ENCODE measurements at regions not wholly inside any gene's neighbourhood (a gene's known extent, or its start where the extent isn't known, plus 50 kb on each side); places are given as distances from the start of the nearest gene placed in this dataset.

- ATAC-seq (ENCODE audit: low FRiP score in 2 of 2): no peak
- H3K27ac ChIP-seq: no peak overlapping the region
- no peak overlapping the region for H3K4me3 ChIP-seq
- no peaks in the 10 kb centered on the region for H3K9me3 ChIP-seq
- no peaks in the 10 kb centered on the region for H3K4me1 ChIP-seq
- no peaks in the 10 kb centered on the region for H3K36me3 ChIP-seq
- no peaks in the 10 kb centered on the region for H3K27me3 ChIP-seq
- no peak for DNase-seq
- no peak for TF ChIP-seq POLR2AphosphoS5 (IDR thresholded peaks at IDR 0.05)
- no peak for TF ChIP-seq EP300 (IDR thresholded peaks at IDR 0.05)
- TF ChIP-seq POLR2A (IDR thresholded peaks at IDR 0.05): no peak
- no peak for TF ChIP-seq CTCF (IDR thresholded peaks at IDR 0.05)
- WGBS, 2 donors: 75 to 76% methylated on average over 1 of the region's 1 CpG
These were observed 493.8 kb downstream of the FAT4 start for GRCh38 chr4:125808570-125808969.

- H3K27me3 ChIP-seq: no peaks in the 10 kb centered on the region
- H3K36me3 ChIP-seq: no peaks in the 10 kb centered on the region
- H3K4me1 ChIP-seq: no peaks in the 10 kb centered on the region
- no peak overlapping the region for H3K27ac ChIP-seq
- no peaks in the 10 kb centered on the region for H3K9me3 ChIP-seq
- no peak overlapping the region for H3K4me3 ChIP-seq
- TF ChIP-seq CTCF (IDR thresholded peaks at IDR 0.05) (no peak), POLR2AphosphoS5 (IDR thresholded peaks at IDR 0.05) (no peak), POLR2A (IDR thresholded peaks at IDR 0.05) (no peak), EP300 (IDR thresholded peaks at IDR 0.05) (no peak)
- ATAC-seq (ENCODE audit: low FRiP score in 2 of 2) (no peak), DNase-seq (no peak)
These were observed 497.1 kb downstream of the FAT4 start for GRCh38 chr4:125811892-125812291.

- TF ChIP-seq POLR2A (IDR thresholded peaks at IDR 0.05) (no peak), POLR2AphosphoS5 (IDR thresholded peaks at IDR 0.05) (no peak), EP300 (IDR thresholded peaks at IDR 0.05) (no peak), CTCF (IDR thresholded peaks at IDR 0.05) (no peak)
- DNase-seq (no peak), ATAC-seq (ENCODE audit: low FRiP score in 2 of 2) (no peak)
- 54 to 66% methylated on average over 3 of the region's 3 CpGs for WGBS, 2 donors
- no peak overlapping the region for H3K4me3 ChIP-seq
- no peaks in the 10 kb centered on the region for H3K27me3 ChIP-seq
- H3K36me3 ChIP-seq: no peaks in the 10 kb centered on the region
- H3K27ac ChIP-seq: no peak overlapping the region
- no peaks in the 10 kb centered on the region for H3K9me3 ChIP-seq
- no peaks in the 10 kb centered on the region for H3K4me1 ChIP-seq
These were observed 512.3 kb downstream of the FAT4 start for GRCh38 chr4:125826801-125827695.

- Histone ChIP-seq H3K4me1 (no peaks in the 10 kb centered on the region), H3K9me3 (no peaks in the 10 kb centered on the region), H3K4me3 (no peak overlapping the region), H3K27me3 (no peaks in the 10 kb centered on the region), H3K36me3 (no peaks in the 10 kb centered on the region), H3K27ac (no peak overlapping the region)
- ATAC-seq (ENCODE audit: low FRiP score in 2 of 2): no peak
- DNase-seq: no peak
- TF ChIP-seq POLR2AphosphoS5 (IDR thresholded peaks at IDR 0.05): no peak
- no peak for TF ChIP-seq CTCF (IDR thresholded peaks at IDR 0.05)
- no peak for TF ChIP-seq POLR2A (IDR thresholded peaks at IDR 0.05)
- TF ChIP-seq EP300 (IDR thresholded peaks at IDR 0.05): no peak
These were observed 512.9 kb downstream of the FAT4 start for GRCh38 chr4:125827696-125828052.

- ATAC-seq (ENCODE audit: low FRiP score in 2 of 2) (peak in 1 of 2 donors; percentile 67), DNase-seq (peak in 1 of 2 donors; percentile 22)
- no peaks in the 10 kb centered on the region for H3K36me3 ChIP-seq
These were observed 513.6 kb downstream of the FAT4 start for GRCh38 chr4:125828346-125828745.

More at GRCh38 chr4:125828346-125828745, 513.6 kb downstream of the FAT4 start:
- H3K4me1 ChIP-seq: no peaks in the 10 kb centered on the region
- H3K4me3 ChIP-seq: no peak overlapping the region
- H3K9me3 ChIP-seq: no peaks in the 10 kb centered on the region
- no peaks in the 10 kb centered on the region for H3K27me3 ChIP-seq
- no peak for TF ChIP-seq POLR2A (IDR thresholded peaks at IDR 0.05)
- no peak for TF ChIP-seq EP300 (IDR thresholded peaks at IDR 0.05)
- TF ChIP-seq POLR2AphosphoS5 (IDR thresholded peaks at IDR 0.05): no peak
- no peak for TF ChIP-seq CTCF (IDR thresholded peaks at IDR 0.05)
- 58 to 60% methylated on average over 2 of the region's 2 CpGs for WGBS, 2 donors
- H3K27ac ChIP-seq: no peak overlapping the region
